GM18505 (cell line): ENCODE measurements at regions not wholly inside any gene's neighbourhood (a gene's known extent, or its start where the extent isn't known, plus 50 kb on each side); places are given as distances from the start of the nearest gene placed in this dataset.

Source experiments
- ATAC-seq: cut with Tn5 transposase; IDR thresholded peaks from one replicate; pipeline ENCODE4 v1.9.1; 2021; ENCODE audit not compliant: unreplicated experiment
- POLR2A ChIP-seq: IDR thresholded peaks from 4 replicates; pipeline ENCODE4 v1.6.1; 2011; ENCODE audit warnings: borderline replicate concordance; ENCODE audit not compliant: insufficient read depth, insufficient read length; ENCODE audit errors: extremely low read depth

DNA sequence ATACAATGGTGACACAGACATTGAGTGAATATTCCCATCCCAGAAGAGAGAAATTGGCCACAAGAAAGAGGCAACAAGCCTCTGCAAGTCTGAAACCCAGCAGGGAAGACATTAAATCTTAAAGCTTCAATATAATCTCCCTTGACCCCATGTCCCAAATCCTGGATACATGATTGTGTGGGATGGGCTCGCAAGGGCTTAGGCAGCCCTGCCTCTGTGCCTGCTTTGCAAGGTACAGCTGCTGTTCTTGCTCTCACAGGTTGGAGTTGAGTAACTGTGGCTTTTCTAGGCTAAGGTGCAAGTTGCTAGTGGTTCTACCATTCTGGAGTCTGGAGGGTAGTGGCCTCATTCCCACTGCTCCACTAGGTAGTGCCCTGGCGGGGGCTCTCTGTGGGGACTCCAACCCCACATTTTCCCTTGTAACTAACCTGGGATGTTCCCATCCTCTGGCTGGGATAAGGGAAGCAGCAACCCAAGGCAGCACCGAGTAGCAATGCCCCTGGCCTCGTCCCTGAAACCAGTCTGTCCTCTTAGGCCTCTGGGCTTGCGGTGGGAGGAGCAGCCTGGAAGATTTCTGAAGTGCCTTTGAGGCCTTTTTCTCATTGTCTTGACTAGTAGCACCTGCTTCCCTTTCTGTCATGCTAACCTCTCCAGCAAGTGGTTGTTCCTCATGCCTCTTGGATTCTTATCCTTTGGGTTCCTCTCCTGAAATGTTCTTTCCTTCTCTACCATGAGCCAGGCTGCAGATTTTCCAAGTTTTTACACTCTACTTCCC is 90.0 kb downstream of the FAM174B start:
- TF ChIP-seq POLR2A: no peak
- ATAC-seq: no peak

DNA sequence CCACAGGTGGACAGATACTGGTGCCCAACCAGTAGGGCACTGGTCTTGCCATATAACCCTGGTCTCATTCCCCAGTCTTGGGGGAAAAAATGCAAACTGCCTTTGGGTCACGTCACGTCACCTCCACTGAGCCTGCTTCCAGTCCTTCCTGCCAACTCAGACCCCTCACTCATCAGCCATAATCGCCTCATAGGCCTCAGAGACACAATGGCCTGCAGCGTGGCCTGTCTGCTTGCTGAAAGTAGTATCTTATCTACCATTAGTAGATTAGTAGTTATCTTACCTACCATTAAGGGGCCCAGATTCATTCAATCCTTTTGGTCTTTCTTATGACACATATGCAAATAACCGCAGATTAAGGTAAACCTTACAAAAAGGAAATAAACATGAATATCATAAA is 93.8 kb downstream of the FAM174B start:
- TF ChIP-seq POLR2A: no peak
- ATAC-seq: no peak

DNA sequence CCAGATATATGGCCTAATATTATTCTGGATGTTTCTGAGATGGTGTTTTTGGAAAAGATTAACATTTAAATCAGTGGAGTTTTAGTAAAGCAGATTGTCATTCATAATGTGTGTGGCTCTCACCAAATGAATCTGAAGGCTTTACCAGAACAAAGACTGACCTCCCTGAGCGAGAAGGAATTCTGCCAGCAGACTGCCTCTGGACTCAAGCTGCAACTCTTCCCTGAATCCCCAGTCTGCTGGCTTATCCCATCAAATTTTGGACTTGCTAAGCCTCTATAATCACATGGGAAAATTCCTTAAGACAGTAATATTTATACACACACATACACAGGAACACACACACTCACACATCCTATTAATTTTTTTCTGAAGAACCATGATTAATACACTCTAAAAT is 102.3 kb downstream of the FAM174B start:
- no peak for TF ChIP-seq POLR2A
- no peak for ATAC-seq

DNA sequence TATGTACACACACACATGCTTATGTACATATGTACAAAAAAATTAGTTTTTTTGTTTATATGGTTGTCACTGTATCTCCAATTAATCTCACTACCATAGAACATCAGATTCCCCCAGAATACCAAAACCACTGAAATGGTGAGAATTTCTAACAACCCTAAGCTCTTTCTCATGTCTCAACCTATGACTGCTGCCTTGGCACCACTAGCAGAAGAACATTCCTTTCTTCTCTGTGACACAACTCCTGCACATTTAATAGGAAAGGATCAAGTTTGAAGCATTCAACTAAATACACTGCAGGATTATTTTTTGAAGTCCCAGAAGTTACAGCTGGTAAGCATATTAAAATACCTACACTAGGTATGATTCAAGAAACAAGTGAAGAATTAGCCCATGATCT is 109.6 kb downstream of the FAM174B start:
- TF ChIP-seq POLR2A: no peak

DNA sequence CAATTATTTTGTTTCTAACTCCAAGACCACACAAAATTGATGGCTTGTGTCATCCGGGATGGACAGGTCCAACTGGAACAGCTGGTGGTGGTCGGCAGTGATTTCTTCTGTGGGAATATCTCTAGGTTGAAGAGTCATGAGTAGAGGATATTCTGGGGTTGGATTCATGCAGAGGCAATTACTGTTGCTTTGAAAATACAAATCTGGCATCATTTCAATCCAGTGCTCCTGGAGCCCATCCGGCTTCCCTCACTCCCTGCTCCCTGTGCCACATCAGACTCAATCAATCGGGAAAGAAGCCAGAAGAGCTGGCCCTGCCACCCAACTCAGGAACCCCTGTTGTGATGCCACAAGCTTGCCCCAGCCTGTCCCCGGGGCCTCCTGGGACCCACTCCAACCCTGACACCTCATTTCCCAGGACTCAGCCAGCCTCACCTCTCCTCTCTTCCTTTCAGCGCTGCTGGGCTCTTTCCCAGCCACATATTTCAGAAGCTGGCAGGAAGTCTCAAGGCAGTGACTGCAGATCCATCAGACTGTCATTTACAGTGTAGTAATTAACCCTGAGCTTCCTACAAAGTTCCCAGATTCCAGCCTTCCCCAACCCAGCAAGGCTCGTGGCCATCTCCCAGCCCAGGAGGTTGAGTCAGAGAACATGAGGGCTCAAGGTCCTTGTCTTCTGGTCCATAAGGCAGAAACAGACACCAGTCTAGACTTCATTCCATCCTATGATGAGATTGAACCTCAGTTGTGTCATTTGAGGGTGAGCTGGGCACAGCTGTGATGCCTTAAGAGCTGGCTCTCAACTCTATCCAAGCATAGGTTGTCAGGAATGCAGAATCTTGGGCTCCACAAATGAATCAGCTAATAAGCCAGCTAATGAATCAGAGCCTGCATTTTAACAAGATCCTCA is 114.0 kb downstream of the FAM174B start:
- no peak for ATAC-seq
- TF ChIP-seq POLR2A: no peak

More for the DNA sequence above, 109.6 kb downstream of the FAM174B start:
- ATAC-seq: no peak

DNA sequence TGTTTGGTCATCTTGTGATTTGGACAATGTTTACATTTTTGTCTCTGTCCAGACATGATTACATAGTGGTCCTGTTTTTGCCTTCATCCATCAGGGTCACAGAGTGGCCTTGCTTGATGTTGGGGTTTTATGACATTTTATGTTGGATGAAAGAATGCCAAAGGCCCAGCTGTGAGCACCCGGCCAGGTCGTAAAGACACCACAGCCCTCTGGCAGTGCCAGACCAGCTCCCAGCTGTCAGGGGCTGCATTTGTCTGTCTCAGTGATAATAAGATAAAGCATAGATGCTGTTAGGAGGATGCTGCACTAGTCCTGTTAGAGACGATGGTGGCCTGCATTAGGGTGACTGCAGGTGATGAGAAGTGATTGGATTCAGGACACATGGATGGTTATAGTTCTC is 117.5 kb downstream of the FAM174B start:
- no peak for ATAC-seq
- no peak for TF ChIP-seq POLR2A

DNA sequence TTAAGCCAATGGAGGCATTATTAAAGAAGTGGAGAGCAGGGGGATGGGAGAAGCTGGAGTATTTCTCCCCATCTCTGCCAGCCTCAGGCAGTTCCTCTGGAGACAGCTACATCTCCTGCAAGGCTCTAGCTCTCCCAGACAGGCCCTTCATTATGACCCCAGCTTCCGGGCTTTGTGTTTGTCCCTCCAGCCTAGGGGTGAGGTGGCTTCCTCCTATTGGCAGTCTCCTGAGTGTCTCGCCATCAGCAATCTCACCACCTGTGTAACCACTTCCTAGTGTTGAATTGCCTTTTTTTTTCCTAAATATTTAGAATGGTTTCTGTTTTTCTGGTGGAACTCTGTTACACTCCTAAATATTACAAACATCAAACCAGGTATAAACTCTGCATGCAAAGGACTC is 122.3 kb downstream of the FAM174B start:
- ATAC-seq: no peak
- no peak for TF ChIP-seq POLR2A

DNA sequence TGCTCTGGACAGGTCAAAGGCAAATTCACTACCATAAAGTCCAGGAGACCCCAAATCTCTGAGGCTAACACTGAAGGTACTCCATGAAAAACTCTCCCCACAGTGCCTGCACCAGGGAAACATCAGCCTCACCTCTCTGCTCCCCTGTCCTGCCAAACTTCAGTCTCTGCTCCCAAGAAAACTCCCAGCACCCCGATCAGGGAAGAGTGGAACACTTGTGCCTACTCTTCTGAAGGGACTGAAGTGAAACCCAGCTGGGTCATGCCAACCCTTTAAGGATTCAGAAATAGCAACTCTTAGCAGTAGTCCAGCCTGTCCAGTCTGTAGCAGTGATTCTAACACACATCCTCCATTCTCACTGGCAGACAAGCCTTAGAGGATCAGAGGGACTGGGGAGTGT is 124.2 kb downstream of the FAM174B start:
- no peak for TF ChIP-seq POLR2A
- no peak for ATAC-seq

DNA sequence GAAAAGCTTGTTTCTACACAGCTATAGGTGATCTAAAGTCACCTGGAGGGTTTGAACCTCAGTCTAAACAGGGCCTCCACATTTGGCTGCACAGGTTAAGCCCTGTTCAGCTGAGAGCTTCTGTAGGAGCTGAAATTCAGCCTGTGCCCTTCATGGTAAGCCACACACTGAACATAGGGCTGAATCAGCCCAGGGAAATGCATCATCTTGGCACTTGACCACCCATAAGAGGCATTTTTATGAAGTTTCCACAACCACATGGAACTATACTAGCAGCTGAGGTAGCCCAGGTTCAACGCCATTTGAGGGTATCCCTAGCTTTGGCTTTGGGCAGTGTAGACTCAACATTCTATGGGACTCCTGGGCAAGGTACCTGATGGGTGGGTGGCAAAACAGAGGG is 126.8 kb downstream of the FAM174B start:
- ATAC-seq: no peak
- no peak for TF ChIP-seq POLR2A

DNA sequence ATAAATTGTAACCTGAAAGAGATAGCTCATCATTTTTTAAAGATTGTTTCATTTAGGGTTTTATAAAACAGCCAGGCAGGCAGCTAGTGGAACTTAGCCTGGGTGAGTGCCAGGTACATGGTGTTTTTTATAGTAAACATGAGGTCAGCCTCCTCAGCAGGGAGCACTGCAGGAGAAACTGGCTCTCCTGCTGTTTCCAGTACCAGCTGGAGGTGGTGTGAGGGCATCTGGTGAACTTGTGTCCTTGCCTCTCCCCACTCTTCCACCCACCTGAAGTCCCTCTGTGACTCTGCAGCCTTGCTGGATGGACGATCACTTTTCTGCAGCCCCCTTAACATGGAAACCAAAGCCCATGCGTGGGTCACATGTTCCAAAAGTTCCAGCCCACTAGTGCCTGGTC is 128.4 kb downstream of the FAM174B start:
- no peak for ATAC-seq
- no peak for TF ChIP-seq POLR2A

DNA sequence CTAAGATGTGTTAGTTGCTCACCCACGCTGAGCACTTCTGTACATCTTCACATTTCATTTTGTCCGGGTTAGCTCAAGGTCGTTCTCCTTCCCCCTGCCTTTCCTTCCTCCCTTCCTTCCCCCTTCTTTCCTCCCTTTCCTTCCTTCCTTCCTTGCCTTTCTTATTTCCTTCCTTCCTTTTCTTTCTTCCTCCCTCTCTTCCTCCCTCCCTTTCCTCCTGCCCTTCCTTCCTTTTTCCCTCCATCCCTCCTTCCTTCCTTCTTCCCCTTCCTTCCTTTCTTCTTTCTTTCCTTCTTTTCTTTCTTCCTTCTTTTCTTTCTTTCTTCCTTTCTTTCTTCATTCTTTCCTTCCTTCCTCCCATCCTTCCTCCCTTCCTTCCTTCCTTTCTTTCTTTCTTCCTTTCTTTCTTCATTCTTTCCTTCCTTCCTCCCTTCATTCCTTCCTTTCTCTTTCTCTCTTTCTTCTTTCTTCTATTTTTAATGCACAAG is 129.8 kb downstream of the FAM174B start:
- TF ChIP-seq POLR2A: no peak
- ATAC-seq: no peak

DNA sequence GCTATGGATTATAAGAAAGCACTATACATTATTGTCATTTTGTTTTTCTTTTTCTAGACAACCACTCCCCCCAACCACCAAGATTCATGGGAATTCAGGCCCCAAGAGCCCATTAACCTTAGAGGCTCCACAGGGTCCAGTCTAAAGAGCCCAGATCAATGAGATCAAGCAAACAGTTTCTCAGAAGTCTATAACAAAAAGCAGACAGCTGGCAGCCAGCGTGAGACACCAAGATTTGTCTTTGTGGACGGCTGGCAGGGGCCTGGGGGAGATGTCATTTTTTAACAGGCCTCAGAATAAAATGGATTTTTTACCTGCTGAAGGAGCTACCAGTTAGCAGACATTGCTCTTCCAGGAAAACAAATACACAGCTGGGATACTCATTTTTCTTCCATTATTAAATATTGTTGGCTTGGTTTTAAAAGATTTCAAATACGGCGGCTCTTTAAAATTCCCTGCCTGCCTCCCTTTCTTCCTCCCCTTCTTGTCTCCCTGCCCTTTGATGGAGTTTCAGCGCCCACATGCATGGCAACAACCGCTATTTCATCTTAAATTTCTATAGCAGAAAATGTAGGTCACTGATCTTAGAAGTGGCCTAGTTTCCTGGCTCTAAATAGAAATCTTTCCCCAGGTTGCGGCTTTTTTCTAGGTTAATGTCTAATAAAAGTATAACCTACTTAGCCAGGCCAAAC is 130.6 kb downstream of the FAM174B start:
- ATAC-seq: no peak
- no peak for TF ChIP-seq POLR2A

DNA sequence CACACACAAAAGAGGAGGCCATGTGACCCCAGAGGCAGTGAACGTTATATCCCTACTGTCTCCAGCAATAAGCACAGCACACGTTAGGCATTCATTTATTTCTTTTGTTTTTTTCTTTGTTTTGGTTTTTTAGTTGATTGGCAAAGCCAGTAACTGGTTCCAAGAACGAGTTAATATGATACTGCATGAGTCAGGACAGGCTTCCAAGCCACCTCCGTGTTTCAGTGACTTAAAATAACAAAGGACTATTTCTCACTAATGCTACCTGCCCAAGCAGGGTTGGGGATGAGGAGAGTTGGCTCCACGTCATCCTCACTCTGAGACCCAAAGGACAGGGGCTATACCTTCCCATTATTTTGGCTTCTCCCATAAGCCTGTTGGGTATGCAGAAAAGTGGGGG is 130.5 kb downstream of the ST8SIA2 start:
- no peak for TF ChIP-seq POLR2A
- no peak for ATAC-seq
